CD4-positive, alpha-beta T cell (primary cell): ENCODE measurements at regions not wholly inside any gene's neighbourhood (a gene's known extent, or its start where the extent isn't known, plus 50 kb on each side); places are given as distances from the start of the nearest gene placed in this dataset. TPM values are rescaled to one million over a fixed set of nuclear protein-coding genes. Genes with fewer than 3 reads are reported as not detected.

ENCODE experiments used
- ATAC-seq: fragments of 200-7000 bp; cut with Tn5 transposase; one replicate; pipeline ENCODE4 v1.10.0; 2022; ENCODE audit warnings: mild to moderate bottlenecking; ENCODE audit not compliant: poor library complexity
- CTCF ChIA-PET: fragments of 350-600 bp; sonication (Branson Sonifier 250); formaldehyde crosslinking; loops from one replicate; lab custom pipeline; 2021; ENCODE audit warnings: antibody characterized with exemption, inconsistent platforms; lab: Charles Lee
- POLR2A ChIA-PET: fragments of 350-600 bp; sonication (Branson Sonifier 250); formaldehyde crosslinking; loops from one replicate; lab custom pipeline; 2021; ENCODE audit warnings: antibody characterized with exemption, inconsistent platforms; lab: Charles Lee
- DNase-seq, 14 experiments: peaks; one replicate each; pipeline ENCODE4 v3.0.0-alpha.2; 2013 to 2020; ENCODE audit warnings: mixed read lengths in 2 of 14
- H3K27ac ChIP-seq, 2 donors: one replicate each; pipeline versions ENCODE4 v1.5.1 to v1.7.0; 2013; ENCODE audit warnings: low read length in 2 of 2, low read depth in 1 of 2, mild to moderate bottlenecking in 1 of 2
- H3K27me3 ChIP-seq, 2 experiments: 1 replicate in 1 of 2; 2 replicates in 1 of 2; pipeline versions ENCODE4 v1.6.1 to v1.7.0; 2013; ENCODE audit warnings: low read length in 2 of 2, control low read depth in 1 of 2, mild to moderate bottlenecking in 1 of 2, moderate library complexity in 1 of 2; ENCODE audit not compliant: insufficient read depth in 2 of 2, control insufficient read depth in 1 of 2
- H3K36me3 ChIP-seq: one replicate; pipeline ENCODE4 v1.6.1; 2013; ENCODE audit warnings: low read length, control low read depth; ENCODE audit not compliant: insufficient read depth
- H3K4me1 ChIP-seq: one replicate; pipeline ENCODE4 v1.6.1; 2013; ENCODE audit warnings: low read length, control low read depth; ENCODE audit not compliant: insufficient read depth
- H3K4me3 ChIP-seq: one replicate; pipeline ENCODE4 v1.5.1; 2013; ENCODE audit warnings: mild to moderate bottlenecking, low read length, moderate library complexity
- H3K9me3 ChIP-seq, 2 experiments: 1 replicate in 1 of 2; 2 replicates in 1 of 2; pipeline versions ENCODE4 v1.6.1 to v1.7.0; 2013; ENCODE audit warnings: low read length in 2 of 2, mild to moderate bottlenecking in 2 of 2, control low read depth in 1 of 2, moderate library complexity in 1 of 2; ENCODE audit not compliant: control insufficient read depth in 1 of 2, insufficient read depth in 1 of 2
- H3K27ac Mint-ChIP-seq: one replicate; pipeline ENCODE4 v1.8.0; 2020; ENCODE audit warnings: mixed read lengths
- H3K27me3 Mint-ChIP-seq: one replicate; pipeline ENCODE4 v1.8.0; 2021; ENCODE audit warnings: mixed read lengths
- H3K36me3 Mint-ChIP-seq: one replicate; pipeline ENCODE4 v1.8.0; 2021; ENCODE audit warnings: low read depth, mixed read lengths
- H3K4me1 Mint-ChIP-seq: one replicate; pipeline ENCODE4 v1.8.0; 2021; ENCODE audit warnings: low read depth, mixed read lengths
- H3K4me3 Mint-ChIP-seq: one replicate; pipeline ENCODE4 v1.8.0; 2020; ENCODE audit warnings: mild to moderate bottlenecking, mixed read lengths
- H3K9me3 Mint-ChIP-seq: one replicate; pipeline ENCODE4 v1.8.0; 2020; ENCODE audit warnings: mixed read lengths
- intact Hi-C, 2 experiments: fragments of 100-400 bp; cut with DNase I in 1 of 2; cut with micrococcal nuclease in 1 of 2; formaldehyde crosslinking; loops; one replicate each; pipeline versions ENCODE4 v1.15.1 to v1.9.0; 2023 to 2025; cut with DNase I, micrococcal nuclease
- microRNA-seq: library from miRNA; unstranded; fragments of <30 nt; microRNA quantifications from one replicate; pipeline ENCODE4 v1.2.0, GENCODE V29; 2021; ENCODE audit warnings: borderline microRNAs expressed, borderline replicate concordance
- TF ChIP-seq, protein P1 (sequence below): fragments of 200-600 bp; IDR thresholded peaks from one replicate; pipeline ENCODE4 v1.8.0; 2022; ENCODE audit warnings: antibody characterized with exemption, mild to moderate bottlenecking

DNA sequence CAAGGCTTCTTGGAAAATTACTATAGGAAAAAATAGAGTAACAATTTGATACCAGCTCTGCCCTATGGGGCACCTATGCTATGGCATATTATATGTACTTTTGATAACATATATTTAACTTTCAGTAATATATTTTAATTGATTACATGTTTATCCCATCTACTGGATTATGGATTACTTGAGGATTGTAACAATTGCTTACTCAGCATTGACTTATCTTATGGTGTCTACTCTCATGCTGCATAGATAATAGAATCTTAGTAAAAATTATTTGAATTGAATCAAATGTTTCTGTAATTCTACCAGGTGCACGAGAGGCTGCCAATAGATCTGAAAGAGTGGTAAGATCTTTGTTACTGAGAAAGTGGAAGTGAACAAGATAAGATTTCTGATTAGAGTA lies 57.8 kb upstream of the CALCR start:
- Mint-ChIP-seq H3K4me1 (no peaks in the 10 kb centered on the region), H3K36me3 (no peaks in the 10 kb centered on the region), H3K9me3 (no peaks in the 10 kb centered on the region), H3K27me3 (no peaks in the 10 kb centered on the region), H3K4me3 (no peak overlapping the region), H3K27ac (no peak overlapping the region)
- Histone ChIP-seq H3K27ac (no peak overlapping the region), H3K4me1 (no peaks in the 10 kb centered on the region), H3K27me3 (no peaks in the 10 kb centered on the region), H3K9me3 (no peaks in the 10 kb centered on the region), H3K36me3 (no peaks in the 10 kb centered on the region), H3K4me3 (no peak overlapping the region)
- TF ChIP-seq, protein P1, sequence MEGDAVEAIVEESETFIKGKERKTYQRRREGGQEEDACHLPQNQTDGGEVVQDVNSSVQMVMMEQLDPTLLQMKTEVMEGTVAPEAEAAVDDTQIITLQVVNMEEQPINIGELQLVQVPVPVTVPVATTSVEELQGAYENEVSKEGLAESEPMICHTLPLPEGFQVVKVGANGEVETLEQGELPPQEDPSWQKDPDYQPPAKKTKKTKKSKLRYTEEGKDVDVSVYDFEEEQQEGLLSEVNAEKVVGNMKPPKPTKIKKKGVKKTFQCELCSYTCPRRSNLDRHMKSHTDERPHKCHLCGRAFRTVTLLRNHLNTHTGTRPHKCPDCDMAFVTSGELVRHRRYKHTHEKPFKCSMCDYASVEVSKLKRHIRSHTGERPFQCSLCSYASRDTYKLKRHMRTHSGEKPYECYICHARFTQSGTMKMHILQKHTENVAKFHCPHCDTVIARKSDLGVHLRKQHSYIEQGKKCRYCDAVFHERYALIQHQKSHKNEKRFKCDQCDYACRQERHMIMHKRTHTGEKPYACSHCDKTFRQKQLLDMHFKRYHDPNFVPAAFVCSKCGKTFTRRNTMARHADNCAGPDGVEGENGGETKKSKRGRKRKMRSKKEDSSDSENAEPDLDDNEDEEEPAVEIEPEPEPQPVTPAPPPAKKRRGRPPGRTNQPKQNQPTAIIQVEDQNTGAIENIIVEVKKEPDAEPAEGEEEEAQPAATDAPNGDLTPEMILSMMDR = no peak
- ChIA-PET CTCF (interaction anchor here (0.9 kb wide), 1 partner anchor 11 kb away, joined by 3 read pairs; no protein-coding TSS in a partner anchor), POLR2A (no interaction called here)
- DNase-seq = no peak
- intact Hi-C loops = no loop called here
- no peak for ATAC-seq

GRCh38 chr7:93629291-93629801 lies 54.8 kb upstream of the CALCR start:
- TF ChIP-seq, protein P1 = no peak
- H3K9me3 Mint-ChIP-seq = no peaks in the 10 kb centered on the region
- no peaks in the 10 kb centered on the region for H3K27me3 ChIP-seq
- H3K27me3 Mint-ChIP-seq = no peaks in the 10 kb centered on the region
- ATAC-seq (no peak), DNase-seq (no peak)
- no peak overlapping the region for H3K27ac ChIP-seq
- H3K4me1 Mint-ChIP-seq = no peaks in the 10 kb centered on the region
- H3K27ac Mint-ChIP-seq = no peak overlapping the region
- no peak overlapping the region for H3K4me3 ChIP-seq
- intact Hi-C loops = no loop called here
- no peaks in the 10 kb centered on the region for H3K36me3 Mint-ChIP-seq
- no peak overlapping the region for H3K4me3 Mint-ChIP-seq
- ChIA-PET CTCF (no interaction called here), POLR2A (no interaction called here)
- H3K36me3 ChIP-seq = no peaks in the 10 kb centered on the region
- no peaks in the 10 kb centered on the region for H3K4me1 ChIP-seq
- H3K9me3 ChIP-seq = no peaks in the 10 kb centered on the region

DNA sequence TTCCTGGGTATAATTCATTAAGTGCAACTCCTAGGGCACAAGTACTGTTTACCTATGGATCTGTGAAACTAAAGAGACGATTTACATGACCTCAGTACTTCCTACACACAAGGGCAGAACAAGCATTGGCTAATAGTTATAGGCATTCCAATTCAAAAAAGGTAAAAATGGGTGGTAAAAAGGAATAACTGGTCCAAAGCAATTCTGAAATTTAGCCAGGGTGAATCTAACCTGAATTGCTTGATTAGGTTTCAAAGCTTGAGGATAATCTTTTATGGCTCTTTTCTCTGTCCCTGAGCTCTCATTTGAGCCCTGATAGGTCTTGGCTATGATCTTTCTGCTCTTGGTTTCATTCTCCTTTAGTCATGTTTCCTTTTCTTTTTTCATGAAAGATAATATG lies 52.3 kb upstream of the CALCR start:
- Histone ChIP-seq H3K4me1 (no peaks in the 10 kb centered on the region), H3K4me3 (no peak overlapping the region), H3K27ac (no peak overlapping the region), H3K36me3 (no peaks in the 10 kb centered on the region), H3K27me3 (no peaks in the 10 kb centered on the region), H3K9me3 (no peaks in the 10 kb centered on the region)
- no peaks in the 10 kb centered on the region for H3K27me3 Mint-ChIP-seq
- ChIA-PET CTCF (no interaction called here), POLR2A (no interaction called here)
- no peak overlapping the region for H3K27ac Mint-ChIP-seq
- no peaks in the 10 kb centered on the region for H3K9me3 Mint-ChIP-seq
- H3K4me3 Mint-ChIP-seq = no peak overlapping the region
- intact Hi-C loops = no loop called here
- H3K4me1 Mint-ChIP-seq = no peaks in the 10 kb centered on the region
- ATAC-seq (no peak), DNase-seq (no peak)
- TF ChIP-seq, protein P1 = no peak
- H3K36me3 Mint-ChIP-seq = no peaks in the 10 kb centered on the region

Small RNAs in the stretch of these regions (microRNA-seq; reads per million reads assigned to microRNA genes)
- gene MIR4652 = not detected
